ENCODE measurements at regions not wholly inside any gene's neighbourhood (a gene's known extent, or its start where the extent isn't known, plus 50 kb on each side); places are given as distances from the start of the nearest gene placed in this dataset.
"Not testable (repeated sequence)": the region's sequence is repeated elsewhere in the genome, so short reads cannot be mapped to it uniquely, and the experiment has no call there.

DNA sequence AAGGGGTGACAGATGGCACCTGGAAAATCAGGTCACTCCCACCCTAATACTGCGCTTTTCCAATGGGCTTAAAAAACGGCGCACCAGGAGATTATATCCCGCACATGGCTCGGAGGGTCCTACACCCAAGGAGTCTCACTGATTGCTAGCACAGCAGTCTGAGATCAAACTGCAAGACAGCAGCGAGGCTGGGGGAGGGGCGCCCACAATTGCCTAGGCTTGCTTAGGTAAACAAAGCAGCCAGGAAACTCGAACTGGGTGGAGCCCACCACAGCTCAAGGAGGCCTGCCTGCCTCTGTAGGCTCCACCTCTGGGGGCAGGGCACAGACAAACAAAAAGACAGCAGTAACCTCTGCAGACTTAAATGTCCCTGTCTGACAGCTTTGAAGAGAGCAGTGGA is 205.7 kb upstream of the HTR1E start:
- not testable (repeated sequence) for DNase-seq (ENCODE audit: low spot score)

GRCh38 chr6:86730772-86731171 is 206.6 kb upstream of the HTR1E start:
- not testable (repeated sequence) for DNase-seq (ENCODE audit: low spot score)

GRCh38 chr6:86730216-86730615 is 207.1 kb upstream of the HTR1E start:
- DNase-seq (ENCODE audit: low spot score) = no peak

- no peak for DNase-seq (ENCODE audit: low spot score)
These were observed 208.4 kb upstream of the HTR1E start for GRCh38 chr6:86728976-86729375.

DNA sequence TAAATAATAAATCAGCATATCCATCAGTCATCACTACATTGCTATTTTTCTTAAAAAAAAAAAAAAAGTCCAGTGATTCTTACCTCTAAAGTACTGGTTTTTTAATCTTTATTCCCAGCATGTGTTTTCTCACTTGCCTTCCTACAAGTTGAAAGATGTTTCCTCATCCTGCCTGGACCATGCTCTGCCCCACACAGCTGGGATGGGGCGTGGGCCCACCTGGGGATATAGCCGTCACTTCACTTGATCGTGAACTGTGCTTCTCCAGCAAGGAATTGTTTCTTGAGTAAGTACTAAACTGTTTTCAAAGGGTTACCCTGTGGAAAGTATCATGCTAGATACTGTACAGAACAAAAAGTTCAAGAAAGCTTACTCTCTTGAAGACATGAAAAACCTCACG is 212.6 kb upstream of the HTR1E start:
- no peak for DNase-seq (ENCODE audit: low spot score)

DNA sequence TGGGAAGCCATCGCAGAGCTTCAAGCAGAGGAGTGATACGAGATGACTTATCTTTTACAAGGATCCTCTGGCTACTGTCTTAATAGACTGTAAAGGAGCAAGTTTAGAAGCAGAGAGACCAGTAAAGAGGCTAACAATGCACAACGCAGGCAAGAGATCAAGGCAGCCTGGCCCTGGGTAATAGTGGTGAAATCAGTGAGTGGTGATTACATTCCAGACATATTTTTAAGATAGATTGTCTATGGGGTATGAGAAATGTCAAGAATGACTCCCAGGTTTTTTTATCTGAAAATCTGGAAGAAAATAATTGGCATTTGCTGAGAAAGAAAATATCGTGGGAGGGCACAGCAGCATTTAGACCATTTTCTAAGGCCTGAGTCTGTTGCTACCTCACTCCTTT is 213.6 kb upstream of the HTR1E start:
- no peak for DNase-seq (ENCODE audit: low spot score)

- DNase-seq (ENCODE audit: low spot score) = no peak
These were observed 214.2 kb upstream of the HTR1E start for GRCh38 chr6:86723151-86723550.

GRCh38 chr6:86722131-86722530 is 215.2 kb upstream of the HTR1E start:
- no peak for DNase-seq (ENCODE audit: low spot score)

GRCh38 chr6:86715676-86716075 is 221.7 kb upstream of the HTR1E start:
- DNase-seq (ENCODE audit: low spot score) = no peak

DNA sequence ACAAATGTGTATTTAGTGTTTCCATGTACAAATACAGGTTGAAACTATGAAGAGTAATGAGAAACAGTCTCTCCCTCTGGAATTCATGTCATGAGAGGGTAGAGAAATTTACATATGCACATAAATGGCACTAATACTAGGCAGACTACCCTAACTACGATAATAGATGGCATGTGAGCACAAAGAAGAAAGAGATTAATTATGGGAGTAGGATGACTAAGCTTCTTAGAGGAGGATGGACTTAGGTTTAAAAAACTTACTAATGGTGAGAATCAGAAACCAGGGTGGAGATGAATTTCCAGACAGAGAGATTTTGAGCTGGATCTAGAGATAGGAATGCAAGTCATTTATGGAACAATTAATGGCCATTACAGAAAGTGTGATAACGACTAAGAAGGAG is 225.3 kb upstream of the HTR1E start:
- DNase-seq (ENCODE audit: low spot score) = no peak

DNA sequence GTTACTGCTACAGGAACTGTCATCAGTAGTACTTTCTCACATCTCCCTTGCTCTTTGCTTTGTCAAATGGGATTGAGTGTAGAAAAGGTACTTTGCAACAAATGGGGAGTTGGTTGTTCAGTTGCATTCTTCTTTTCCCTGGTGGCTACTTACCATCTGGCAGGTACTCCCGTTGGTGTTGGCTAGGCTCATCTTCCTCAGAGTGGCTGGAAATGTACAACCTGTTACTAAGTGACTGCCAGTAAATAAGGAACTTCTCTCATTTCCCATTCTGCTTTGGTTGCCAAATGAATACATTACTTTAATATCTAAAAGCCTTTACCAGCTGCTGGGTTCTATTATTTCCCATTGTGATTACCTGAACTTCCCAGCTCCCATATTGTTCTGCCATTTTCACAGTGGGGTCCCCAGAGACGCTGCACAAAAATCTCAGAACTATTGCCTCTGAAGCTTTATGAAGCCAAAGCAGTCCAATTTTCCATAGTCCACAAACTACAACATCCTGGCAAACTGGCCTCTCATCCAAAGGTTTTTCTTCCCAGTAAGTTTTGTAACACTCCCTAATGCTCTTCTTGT is 229.7 kb upstream of the HTR1E start:
- DNase-seq (ENCODE audit: low spot score) = no peak

DNA sequence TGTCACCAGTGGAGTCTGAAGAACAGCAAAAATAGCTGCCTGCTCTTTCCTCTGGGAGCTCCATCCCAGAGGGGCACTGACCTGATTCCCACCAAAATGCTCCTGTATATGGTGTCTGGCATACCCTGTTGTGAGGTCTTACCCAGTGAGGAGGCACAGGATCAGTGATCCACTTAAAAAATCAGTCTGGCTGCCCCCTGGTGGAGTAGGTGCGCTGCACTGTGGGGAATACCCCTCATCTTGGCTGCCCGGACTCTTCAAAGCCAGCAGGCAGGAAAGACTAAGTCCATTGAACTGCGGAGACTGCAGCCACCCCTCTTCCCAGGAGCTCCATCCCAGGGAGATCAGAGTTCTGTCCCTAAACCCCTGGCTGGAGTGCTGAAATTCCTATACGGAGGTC is 230.9 kb upstream of the HTR1E start:
- DNase-seq (ENCODE audit: low spot score) = no peak

- DNase-seq (ENCODE audit: low spot score) = not testable (repeated sequence)
These were observed 236.1 kb upstream of the HTR1E start for GRCh38 chr6:86701228-86701627.

- no peak for DNase-seq (ENCODE audit: low spot score)
These were observed 250.8 kb upstream of the HTR1E start for GRCh38 chr6:86686496-86686895.

GRCh38 chr6:86685230-86685797 is 252.0 kb upstream of the HTR1E start:
- no peak for DNase-seq (ENCODE audit: low spot score)

- no peak for DNase-seq (ENCODE audit: low spot score)
These were observed 254.0 kb upstream of the HTR1E start for GRCh38 chr6:86683132-86683908.

- DNase-seq (ENCODE audit: low spot score) = no peak
These were observed 255.0 kb upstream of the HTR1E start for GRCh38 chr6:86682297-86682696.

GRCh38 chr6:86681140-86681539 is 256.2 kb upstream of the HTR1E start:
- DNase-seq (ENCODE audit: low spot score) = not testable (repeated sequence)

DNA sequence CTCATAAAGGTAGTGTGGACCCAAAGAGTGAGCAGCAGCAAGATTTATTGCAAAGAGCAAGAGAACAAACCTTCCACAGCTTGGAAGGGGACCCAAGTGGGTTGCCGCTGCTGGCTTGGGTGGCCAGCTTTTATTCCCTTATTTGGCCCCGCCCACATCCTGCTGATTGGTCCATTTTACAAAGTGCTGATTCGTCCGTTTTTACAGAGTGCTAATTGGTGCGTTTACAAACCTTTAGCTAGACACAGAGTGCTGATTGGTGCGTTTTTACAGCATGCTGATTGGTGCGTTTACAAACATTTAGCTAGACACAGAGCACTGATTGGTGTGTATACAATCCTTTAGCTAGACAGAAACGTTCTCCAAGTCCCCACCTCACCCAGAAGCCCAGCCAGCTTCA is 265.2 kb upstream of the HTR1E start:
- not testable (repeated sequence) for DNase-seq (ENCODE audit: low spot score)

- DNase-seq (ENCODE audit: low spot score) = no peak
These were observed 280.1 kb upstream of the HTR1E start for GRCh38 chr6:86657192-86657591.

GRCh38 chr6:86629123-86629522 is 308.2 kb upstream of the HTR1E start:
- no peak for DNase-seq (ENCODE audit: low spot score)

GRCh38 chr6:86619428-86619827 is 317.9 kb upstream of the HTR1E start:
- DNase-seq (ENCODE audit: low spot score) = no peak

DNA sequence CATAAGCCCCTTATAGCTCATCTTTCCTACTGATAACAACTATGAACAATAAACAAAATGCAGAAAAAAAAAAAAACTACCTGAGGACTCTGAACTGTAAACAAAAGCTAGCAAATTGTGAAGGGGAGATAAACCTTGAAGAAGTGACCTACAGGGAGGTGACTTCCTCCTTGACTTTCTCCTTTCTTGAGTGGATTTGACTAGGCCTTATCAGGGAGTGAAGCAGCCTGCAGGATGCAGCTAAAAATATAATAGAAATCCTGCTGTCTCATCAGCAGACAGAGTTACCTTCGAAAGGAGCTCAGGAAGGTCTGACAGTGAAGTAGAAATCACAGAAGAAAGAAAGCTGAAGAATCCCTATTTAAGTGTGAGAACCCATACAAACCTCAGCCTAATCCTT is 322.0 kb upstream of the HTR1E start:
- DNase-seq (ENCODE audit: low spot score) = no peak

Measured in AG08396 (cell line).